H1 (cell line): ENCODE measurements at regions not wholly inside any gene's neighbourhood (a gene's known extent, or its start where the extent isn't known, plus 50 kb on each side); places are given as distances from the start of the nearest gene placed in this dataset.

Experiments used
- CHD2 ChIP-seq: IDR thresholded peaks from 2 replicates; pipeline ENCODE4 v1.6.1; 2012; ENCODE audit warnings: low read length, improper control_type of control experiment

- no peak for TF ChIP-seq CHD2
Observed at GRCh38 chr5:56564541-56565282, 250.6 kb upstream of the MAP3K1 start (continued).
